ENCODE measurements at regions not wholly inside any gene's neighbourhood (a gene's known extent, or its start where the extent isn't known, plus 50 kb on each side); places are given as distances from the start of the nearest gene placed in this dataset.

DNA sequence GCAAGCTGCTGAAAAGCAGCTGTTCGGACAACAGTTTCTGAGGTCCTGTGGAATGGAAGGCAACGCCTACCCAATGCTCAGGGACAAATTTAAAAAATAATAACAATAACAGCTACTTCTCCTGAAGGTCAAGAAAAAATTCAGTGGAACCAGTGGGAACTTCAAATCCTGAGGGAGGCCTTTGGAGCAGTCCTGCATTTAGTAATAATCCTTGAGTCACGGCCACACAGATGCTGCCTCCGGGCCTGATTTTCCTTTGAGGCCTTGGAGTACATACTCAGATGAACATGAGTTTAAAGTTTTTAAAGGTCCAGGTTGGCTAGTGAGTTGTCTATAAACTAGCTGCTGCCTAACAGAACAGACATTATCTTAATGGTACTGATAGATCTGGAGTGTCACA is 268.0 kb downstream of the MSRB3 start:
- DNase-seq (ENCODE audit: low read depth in 2 of 2), result no peak

GRCh38 chr12:65556676-65557437 is 267.4 kb upstream of the HMGA2 start:
- DNase-seq (ENCODE audit: low read depth in 2 of 2), result no peak

DNA sequence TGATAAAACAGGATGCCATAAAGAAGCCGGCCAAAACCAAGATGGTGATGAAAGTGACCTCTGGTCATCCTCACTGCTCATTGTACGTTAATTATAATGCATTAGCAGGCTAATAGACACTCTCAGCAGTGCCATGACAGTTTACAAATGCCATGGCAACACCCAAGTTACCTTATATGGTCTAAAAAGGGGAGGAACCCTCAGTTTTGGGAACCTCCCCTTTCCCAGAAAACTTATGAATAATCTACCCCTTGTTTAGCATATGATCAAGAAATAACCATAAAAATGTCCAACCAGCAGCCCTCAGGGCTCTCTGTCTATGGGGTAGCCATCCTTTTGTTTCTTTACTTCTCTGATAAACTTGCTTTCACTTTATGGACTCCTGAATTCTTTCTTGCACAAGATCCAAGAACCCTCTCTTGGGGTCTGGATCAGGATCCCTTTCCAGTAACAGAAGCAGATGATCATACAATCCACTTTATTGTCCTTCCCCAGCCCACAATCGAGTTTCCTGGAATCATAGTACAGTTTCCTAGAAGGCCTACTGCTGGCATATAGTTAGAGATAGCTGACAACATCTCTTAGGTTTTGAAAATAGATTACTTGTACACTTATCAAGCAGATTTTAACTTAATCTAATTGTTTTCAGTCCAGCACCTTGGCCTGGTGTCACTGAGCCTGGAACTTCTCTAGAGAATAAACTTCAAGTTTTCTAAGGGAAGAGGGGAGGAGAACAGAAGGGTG is 266.7 kb upstream of the HMGA2 start:
- DNase-seq (ENCODE audit: low read depth in 2 of 2), result no peak

DNA sequence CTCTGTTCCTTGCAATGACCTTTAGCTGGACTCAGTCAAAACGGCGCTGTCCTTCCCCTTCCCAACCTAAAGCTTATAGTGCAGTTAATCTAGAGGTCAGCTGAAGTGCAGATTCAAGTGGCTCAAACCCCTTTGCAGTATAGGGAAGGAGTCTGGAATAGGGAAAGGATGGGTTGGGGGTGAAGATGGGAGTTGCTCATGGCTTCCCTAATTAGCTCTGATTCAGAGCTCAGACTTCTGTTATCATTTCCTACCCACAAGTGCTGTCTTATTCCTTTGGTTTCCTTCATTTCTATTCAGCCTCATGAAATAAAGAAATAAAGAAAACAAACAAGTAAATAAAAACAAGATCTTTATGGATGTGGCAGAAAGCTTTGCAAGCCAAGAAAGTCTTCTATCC is 264.0 kb upstream of the HMGA2 start:
- no peak for DNase-seq (ENCODE audit: low read depth in 2 of 2)

DNA sequence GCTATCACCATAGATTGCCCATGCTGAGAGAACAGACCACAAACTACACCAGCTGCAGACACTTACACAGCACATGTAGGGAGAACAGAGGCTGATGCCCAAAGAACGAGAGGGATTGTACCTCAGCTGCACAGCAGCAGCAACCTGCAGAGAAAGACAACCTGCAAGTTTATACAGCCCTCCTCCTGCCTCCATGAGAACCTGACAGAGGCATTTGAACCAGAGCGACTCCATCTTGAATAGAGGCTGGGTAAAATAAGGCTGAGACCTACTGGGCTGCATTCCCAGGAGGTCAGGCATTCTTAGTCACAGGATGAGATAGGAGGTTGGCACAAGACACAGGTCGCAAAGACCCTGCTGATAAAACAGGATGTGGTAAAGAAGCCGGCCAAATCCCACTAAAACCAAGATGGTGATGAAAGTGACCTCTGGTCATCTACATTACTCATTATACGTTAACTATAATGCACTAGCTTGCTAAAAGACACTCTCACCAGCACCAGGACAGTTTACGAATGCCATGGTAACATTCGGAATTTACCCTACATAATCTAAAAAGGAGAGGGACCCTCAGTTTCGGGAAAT is 262.4 kb upstream of the HMGA2 start:
- no peak for DNase-seq (ENCODE audit: low read depth in 2 of 2)

- DNase-seq (ENCODE audit: low read depth in 2 of 2), result peak; percentile 96 to 98
Observed at GRCh38 chr12:65565601-65566560, 258.4 kb upstream of the HMGA2 start.

DNA sequence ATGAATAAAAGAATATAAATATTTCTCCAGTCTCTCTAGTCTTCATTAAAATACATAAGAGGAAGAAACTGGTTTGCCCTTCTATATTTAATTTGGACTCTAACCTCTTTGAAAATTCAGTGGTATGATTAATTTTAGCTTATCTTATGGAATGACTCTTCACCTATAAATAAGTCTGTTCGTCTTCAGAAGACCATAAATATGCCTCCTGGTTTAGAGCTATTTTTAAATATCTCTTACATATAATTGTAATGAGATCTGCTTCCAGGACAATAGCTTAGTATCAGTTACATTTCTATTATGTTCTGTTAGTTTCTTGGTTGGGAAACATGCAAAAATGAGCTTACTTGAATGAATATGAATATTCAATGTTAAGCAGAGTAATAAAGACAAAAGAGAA is 257.5 kb upstream of the HMGA2 start:
- DNase-seq (ENCODE audit: low read depth in 2 of 2), result no peak

DNA sequence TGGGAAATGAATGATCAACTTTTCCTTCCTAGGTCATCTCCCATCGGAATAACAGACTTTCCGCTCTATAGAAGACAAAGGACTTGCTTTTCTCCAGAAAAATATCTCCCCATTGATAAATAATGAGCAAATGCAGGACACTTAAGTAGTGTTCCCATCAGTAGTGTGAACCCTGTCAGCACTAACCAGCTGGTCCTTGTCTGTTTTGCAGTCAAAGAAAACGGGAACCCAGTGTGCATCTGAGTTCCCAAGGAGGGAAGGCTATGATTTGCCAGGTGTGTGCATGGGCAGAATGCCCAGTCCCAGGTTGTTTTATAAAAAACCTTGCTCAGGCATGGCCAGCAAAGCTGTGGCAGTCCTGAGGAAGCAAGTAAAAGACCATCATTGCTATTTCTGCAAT is 256.5 kb upstream of the HMGA2 start:
- DNase-seq (ENCODE audit: low read depth in 2 of 2), result no peak

- peak; percentile 32 to 54 for DNase-seq (ENCODE audit: low read depth in 2 of 2)
Observed at GRCh38 chr12:65568517-65568916, 255.8 kb upstream of the HMGA2 start.

GRCh38 chr12:65570451-65571130 is 253.7 kb upstream of the HMGA2 start:
- no peak for DNase-seq (ENCODE audit: low read depth in 2 of 2)

- DNase-seq (ENCODE audit: low read depth in 2 of 2), result no peak
Observed at GRCh38 chr12:65574867-65575266, 249.4 kb upstream of the HMGA2 start.

GRCh38 chr12:65584016-65584415 is 240.3 kb upstream of the HMGA2 start:
- no peak for DNase-seq (ENCODE audit: low read depth in 2 of 2)

GRCh38 chr12:65585648-65586602 is 238.4 kb upstream of the HMGA2 start:
- no peak for DNase-seq (ENCODE audit: low read depth in 2 of 2)

DNA sequence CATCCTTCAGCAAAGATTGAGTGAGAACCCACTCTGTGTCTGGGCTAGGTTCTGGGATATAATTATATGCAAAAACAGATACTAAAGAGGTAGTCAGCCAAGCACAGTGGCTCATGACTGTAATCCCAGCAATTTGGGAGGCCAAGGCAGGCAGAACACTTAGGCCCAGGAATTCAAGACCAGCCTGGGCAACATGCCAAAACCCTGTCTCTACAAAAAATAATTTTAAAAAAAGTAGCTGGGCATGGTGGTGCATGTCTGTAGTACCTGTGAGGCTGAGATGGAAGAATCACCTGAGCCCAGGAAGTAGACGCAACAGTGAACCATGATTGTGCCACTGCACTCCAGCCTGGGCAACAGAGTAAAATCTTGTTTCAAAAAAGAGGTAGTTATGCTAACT is 237.5 kb upstream of the HMGA2 start:
- no peak for DNase-seq (ENCODE audit: low read depth in 2 of 2)

- DNase-seq (ENCODE audit: low read depth in 2 of 2), result no peak
Observed at GRCh38 chr12:65590318-65590717, 234.0 kb upstream of the HMGA2 start.

GRCh38 chr12:65592416-65592815 is 231.9 kb upstream of the HMGA2 start:
- DNase-seq (ENCODE audit: low read depth in 2 of 2), result no peak

DNA sequence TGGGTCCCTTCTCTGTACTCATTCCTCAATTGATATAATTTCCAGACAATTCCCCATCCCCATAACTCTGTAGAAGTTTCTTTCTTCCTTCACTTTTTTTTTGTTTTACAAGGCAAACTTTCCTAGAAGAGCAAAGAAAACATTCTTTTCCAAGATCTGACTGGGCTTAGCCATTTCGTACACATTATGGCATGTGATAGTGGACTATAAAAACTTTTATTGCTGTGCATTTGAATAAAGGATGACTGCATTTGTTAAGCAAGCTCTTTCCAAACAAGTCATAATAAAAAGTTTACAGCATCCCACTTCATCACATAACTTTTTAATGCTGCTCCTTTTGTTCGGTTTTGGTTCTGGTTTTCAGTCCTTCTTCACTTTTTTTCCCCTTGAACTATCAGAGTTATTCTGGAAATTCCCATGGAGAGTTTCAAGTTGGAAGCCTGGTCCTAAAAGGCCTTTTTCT is 231.0 kb upstream of the HMGA2 start:
- DNase-seq (ENCODE audit: low read depth in 2 of 2), result no peak

DNA sequence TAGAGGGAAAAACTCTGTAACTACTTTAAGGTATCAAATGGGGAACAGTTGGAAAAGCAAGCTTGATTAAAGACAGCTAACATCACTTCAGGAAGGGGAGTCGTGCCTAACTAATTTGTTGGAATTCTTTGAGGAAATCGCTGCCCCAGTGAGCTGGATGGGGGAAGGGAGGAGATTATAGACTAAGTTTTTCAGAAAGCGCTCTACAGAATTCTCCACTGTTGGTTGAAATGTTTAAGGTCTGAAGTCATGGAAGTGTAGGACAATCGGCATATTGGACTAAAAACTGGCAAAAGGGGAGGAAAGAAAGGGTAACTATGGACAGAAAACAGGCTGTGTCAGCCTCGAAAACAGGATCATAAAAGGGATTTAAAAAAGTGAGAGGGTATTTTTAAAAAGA is 229.9 kb upstream of the HMGA2 start:
- DNase-seq (ENCODE audit: low read depth in 2 of 2), result no peak

- DNase-seq (ENCODE audit: low read depth in 2 of 2), result no peak
Observed at GRCh38 chr12:65595016-65595560, 229.2 kb upstream of the HMGA2 start.

All from fibroblast of skin of left biceps (primary cell).